ENCODE measurements at regions not wholly inside any gene's neighbourhood (a gene's known extent, or its start where the extent isn't known, plus 50 kb on each side); places are given as distances from the start of the nearest gene placed in this dataset.

DNA sequence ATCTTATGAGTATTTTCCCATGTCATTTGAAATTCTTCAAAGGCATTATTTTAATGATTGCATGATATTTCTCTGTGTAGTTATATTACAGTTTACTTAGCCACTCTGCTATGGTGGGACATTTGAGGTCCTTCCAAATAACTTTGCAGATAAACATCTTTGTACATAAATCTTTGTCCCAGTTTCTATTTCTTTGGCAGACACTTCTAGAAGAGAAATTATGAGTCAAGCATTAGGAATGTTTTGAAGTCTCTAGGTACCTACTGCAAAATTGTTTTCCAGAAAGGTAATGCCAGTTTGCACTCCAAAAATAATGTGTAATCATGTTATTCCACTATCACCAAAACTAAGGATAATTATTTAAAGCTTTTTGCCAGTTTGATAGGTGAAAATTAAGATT lies 149.7 kb downstream of the EN1 start:
- no peak for DNase-seq

- DNase-seq, result no peak
Measured at GRCh38 chr2:118696786-118697465, 150.5 kb downstream of the EN1 start.

DNA sequence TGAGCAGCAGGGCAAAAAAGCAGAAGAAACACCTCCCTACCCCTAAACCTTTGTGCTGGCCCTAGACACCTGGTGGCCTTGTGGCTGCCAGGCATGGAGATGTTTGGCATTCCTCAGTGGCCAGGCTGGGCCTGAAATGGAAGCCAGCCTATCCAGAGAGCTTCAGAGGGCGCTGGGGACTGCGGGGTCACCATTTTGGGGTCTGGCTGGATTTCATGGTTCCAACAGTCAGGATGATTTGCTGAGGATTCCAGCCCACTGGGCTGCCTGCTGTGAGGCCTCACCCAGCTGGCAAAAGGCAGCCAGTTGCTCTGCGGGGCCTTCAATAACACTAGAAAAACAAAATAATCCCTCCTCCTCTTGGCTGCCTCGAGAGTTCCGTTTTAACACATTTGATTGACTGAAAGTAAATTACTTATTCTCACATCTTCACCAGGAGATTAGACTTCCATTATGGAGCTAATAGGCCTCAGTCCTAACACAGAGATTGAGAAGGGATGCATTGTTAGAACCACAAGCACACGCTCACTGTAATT lies 154.1 kb downstream of the EN1 start:
- DNase-seq, result no peak

DNA sequence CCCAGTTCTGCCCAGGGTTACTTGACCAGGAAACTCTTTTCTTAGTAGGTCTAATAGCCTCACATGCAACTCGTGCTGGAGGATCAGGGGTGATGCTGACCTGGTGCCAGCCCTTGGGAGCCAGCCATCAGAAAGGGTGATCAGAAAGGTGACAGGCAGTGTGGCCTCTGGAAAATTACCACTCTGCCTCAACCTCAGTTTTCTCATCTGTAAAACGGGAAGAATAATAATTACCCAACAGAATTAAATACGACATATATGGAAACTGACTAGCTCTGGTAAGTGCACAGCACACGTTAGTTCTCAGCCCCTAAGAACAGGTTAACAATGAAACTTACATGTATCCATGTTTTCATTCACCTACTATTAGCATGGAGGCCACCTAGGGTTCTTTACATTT lies 157.6 kb downstream of the EN1 start:
- no peak for DNase-seq

GRCh38 chr2:118689456-118689855 lies 158.0 kb downstream of the EN1 start:
- DNase-seq, result no peak

DNA sequence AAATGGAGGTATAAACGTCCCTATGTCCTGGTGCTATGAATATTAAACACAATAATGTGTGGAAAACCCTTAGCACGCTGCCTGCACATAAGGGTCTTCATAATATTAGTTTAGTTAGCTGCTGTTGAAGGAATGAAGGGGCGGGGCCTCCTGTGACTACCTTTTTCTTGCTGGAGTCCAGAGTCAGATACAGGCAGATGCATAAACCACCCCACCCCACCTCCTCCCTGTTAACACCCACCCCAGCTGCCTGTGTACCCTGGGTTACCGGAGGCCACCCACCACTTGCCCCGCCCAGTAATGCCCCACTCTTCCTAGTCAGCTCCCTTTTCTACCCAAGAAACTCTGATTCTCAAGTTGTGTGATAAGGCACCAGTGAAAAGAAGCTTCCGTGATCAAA lies 158.4 kb downstream of the EN1 start:
- no peak for DNase-seq

GRCh38 chr2:118687698-118688097 lies 159.8 kb downstream of the EN1 start:
- DNase-seq, result no peak

GRCh38 chr2:118687192-118687591 lies 160.3 kb downstream of the EN1 start:
- no peak for DNase-seq

- DNase-seq, result no peak
Measured at GRCh38 chr2:118686346-118686745, 161.1 kb downstream of the EN1 start.

DNA sequence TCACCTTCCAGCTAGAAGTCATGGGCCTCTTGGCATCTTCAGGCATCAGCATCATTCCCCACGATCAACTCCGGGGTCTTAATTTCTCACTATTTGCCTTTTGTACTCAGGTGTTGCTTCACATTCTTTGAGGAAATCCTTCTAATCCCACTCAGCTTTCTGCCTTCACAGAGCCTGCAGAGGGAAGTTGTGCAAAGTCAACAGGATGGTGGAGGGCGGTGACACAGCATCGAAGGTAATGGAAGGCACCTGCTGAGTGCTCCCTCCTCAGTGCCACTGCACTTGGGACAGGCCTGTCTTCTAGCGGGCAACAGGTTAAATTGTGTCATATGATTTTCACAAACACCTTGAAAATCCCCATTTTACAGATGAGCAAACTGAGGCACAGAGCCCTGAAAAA lies 164.0 kb downstream of the EN1 start:
- DNase-seq, result no peak

DNA sequence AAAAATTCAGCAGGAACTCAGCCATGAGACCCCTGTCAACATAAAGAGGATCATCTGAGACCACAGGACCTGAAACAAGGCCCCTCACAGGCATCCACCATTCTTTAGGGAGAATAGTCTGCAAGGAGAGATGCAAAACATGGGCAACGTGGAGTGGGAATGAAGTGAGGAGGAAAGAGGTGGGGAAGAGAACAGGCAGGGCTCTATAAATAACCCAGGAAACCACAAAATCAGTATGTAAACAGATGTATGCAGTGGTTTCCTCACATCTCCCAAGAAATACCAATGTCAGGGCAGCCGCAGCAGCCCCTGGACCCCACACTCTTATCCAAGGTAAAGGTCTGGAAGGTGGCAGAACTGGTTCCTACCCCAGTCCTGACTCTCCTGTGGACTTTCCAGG lies 168.5 kb downstream of the EN1 start:
- DNase-seq, result no peak

- no peak for DNase-seq
Measured at GRCh38 chr2:118677546-118677945, 169.9 kb downstream of the EN1 start.

- no peak for DNase-seq
Measured at GRCh38 chr2:118675531-118675930, 171.9 kb downstream of the EN1 start.

- DNase-seq, result no peak
Measured at GRCh38 chr2:118672571-118673158, 174.8 kb downstream of the EN1 start.

DNA sequence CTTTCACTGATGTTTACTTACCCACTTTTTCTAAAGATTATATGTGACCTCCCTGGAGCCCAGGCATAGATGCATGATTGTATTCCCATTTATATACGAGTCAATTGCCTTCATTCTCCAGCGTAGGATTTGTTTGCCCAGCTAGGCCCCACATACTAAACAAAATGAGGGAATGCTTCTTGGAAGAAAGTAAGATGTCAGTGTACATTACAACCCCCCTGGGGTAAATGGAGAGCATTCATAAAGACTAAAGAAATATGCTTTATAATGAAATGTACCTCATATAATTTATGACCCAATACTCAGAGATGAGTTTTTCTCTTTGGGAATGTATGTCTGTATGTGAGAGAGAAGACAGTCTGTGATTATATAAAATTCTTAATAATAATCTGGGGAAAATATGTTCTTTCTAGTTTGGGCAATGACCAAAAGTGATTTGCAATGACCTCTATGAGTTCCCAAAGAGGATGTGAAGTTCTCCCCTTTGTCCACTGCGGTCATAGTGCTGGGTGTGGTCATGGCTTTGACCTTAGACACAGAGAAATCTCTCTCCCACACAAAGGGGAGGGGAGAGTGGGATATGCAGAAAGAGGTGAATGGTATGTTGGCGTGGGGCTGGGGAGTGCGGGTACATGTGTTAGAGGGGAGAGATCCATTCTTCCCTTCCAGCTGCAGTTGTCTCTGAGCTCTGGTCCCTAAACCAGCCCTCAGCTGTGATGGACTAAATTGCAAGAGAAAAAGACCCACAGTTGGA lies 175.6 kb downstream of the EN1 start:
- no peak for DNase-seq

GRCh38 chr2:118670838-118671237 lies 176.6 kb downstream of the EN1 start:
- no peak for DNase-seq

DNA sequence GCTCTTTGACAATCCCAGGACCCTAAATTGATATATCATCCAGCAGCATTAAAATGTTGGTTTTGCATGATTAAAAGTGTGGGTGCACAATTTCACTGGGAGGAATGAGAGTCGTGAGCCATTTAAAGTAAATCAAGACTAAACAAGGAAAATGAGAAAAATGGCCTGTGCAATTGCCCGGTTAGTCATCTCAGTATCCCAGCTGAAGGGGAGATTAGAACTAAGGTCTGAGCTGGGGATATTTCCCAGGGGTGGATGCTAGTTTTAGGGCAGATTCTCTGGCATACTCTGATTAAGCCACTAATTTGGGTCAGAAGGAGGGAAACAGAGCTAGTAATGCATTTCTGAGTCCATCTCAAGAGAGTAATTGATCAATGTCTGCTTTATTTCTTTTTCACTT lies 177.2 kb downstream of the EN1 start:
- no peak for DNase-seq

DNA sequence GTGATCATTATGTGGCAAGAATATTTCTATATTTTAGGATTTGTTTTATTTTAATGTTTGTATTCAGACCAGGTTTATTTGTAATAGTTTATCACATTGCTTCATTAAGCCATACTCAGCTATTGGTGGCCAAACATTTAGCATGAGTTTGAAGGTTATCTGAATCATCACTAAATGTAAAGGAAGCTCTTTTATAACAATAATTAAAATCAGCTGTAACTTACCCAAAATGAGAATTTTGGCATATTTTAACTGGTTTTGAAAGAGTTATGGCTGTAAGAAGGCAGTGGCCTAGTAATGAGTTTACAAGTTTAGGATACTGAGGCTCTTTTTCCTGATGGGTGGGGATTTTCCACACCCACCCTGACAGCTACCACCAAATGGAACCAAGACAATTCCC lies 177.8 kb downstream of the EN1 start:
- DNase-seq, result no peak

DNA sequence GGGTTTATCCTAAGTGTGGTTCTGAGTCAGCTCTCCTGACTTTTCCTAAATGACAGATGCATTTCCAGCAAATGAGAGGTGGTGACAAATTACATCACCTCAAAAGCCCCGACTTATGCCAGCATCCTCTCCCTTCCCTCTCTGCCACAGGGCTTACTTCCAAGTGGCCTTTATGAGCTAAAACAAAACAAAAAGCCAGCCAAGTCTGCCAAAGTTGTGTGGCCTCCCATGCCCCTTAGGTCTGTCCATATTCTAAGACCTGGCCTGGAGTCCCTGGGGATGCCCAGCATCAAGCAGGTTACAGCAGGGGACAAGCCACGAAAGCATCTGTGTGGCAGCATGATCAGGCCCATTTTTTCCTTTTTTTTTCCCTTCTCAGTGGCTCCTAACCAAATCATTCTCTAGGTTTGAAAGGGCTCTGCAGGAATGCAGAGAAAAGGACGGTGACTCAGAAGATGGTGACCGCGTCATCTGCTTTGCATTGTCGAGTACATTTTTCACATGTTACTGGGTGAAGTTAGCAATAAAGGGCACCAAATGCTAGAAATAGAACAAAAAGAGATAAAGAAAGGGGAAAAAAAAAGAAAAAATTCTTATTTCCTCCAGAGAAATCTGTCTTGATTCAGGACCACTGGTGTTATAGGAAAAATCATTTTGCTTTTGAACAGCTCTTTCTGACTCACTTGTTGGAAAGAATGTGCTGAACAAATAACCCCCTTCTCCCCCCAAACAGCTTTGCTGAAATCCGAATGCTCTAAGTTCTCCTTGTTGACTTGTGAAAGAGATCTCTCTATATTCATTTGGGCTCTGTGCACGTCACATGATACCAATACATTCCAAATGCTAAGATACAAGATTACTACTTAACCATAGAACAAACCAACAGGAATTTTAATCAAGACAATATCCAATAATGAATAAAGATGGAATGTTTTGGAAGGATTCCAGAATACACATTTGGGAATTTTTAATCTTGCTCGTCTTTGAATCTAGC lies 178.7 kb downstream of the EN1 start:
- DNase-seq, result no peak

DNA sequence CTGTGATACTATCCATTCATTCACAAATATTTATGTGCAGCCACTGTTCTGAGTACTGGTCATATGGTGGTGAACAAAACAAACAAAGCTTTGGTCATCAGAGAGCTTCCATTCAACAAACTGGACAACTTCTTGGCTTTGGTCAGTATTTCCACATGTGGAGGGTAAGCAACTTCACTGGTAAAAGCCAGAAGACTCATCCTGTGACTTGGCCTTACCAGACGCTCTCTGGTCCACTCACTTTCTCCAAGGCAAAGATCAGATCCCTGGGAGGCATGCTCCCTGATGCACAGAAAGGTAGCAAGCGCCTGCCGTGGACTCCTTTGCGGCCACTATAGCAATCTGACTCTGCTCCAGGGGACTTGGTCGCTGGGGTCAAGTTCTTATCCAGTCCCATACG lies 179.5 kb downstream of the EN1 start:
- DNase-seq, result no peak

GRCh38 chr2:118667348-118667747 lies 180.1 kb downstream of the EN1 start:
- DNase-seq, result no peak

- DNase-seq, result no peak
Measured at GRCh38 chr2:118665784-118666529, 181.5 kb downstream of the EN1 start.
